Pancreas (tissue), 10 donors: ENCODE measurements at regions not wholly inside any gene's neighbourhood (a gene's known extent, or its start where the extent isn't known, plus 50 kb on each side); places are given as distances from the start of the nearest gene placed in this dataset.

Experiments used
- ATAC-seq, 4 donors: fragments of 200-7000 bp; cut with Tn5 transposase; one replicate each; pipeline versions ENCODE4 v1.8.0 to v1.9.1; 2020; ENCODE audit warnings: mild to moderate bottlenecking in 4 of 4, moderate library complexity in 4 of 4
- DNase-seq, 6 donors: peaks; one replicate each; pipeline ENCODE4 v3.0.0-alpha.2; 2020
- FAIRE-seq: peaks from 2 replicates; lab custom pipeline; 2012; peaks lifted over from hg19 to GRCh38; lab: Jason Lieb, UNC
- H3K27ac ChIP-seq, 4 donors: fragments of 200-600 bp; sonication (generic); 1 replicate in 3 of 4; 2 replicates in 1 of 4; pipeline versions ENCODE4 v1.5.0 to v1.8.0; 2020
- H3K27me3 ChIP-seq, 4 donors: fragments of 200-600 bp; one replicate each; pipeline ENCODE4 v1.8.0; 2021
- H3K36me3 ChIP-seq, 3 donors: fragments of 200-600 bp; sonication (generic) in 1 of 3; one replicate each; pipeline versions ENCODE4 v1.5.0 to v1.8.0; 2020 to 2021
- H3K4me1 ChIP-seq, 3 donors: fragments of 200-600 bp; one replicate each; pipeline ENCODE4 v1.8.0; 2021
- H3K4me3 ChIP-seq, 4 donors: fragments of 200-600 bp; sonication (generic) in 2 of 4; one replicate each; pipeline versions ENCODE4 v1.5.0 to v1.8.0; 2020 to 2021
- H3K9me3 ChIP-seq, 4 donors: fragments of 200-600 bp; one replicate each; pipeline ENCODE4 v1.8.0; 2021
- CTCF ChIP-seq, 4 donors: fragments of 200-600 bp; sonication (generic) in 3 of 4; IDR thresholded peaks; one replicate each; pipeline versions ENCODE4 v1.5.0 to v1.8.0; 2021; ENCODE audit warnings: antibody characterized with exemption in 4 of 4
- WGBS, 2 donors: extraction: QIAGEN DNeasy Blood & Tissue Kit; methylation state at CpG; one replicate each; pipeline ENCODE4 v1.1.7; 2013; 5-methylcytosine and 5-hydroxymethylcytosine counted together
- intact Hi-C, 3 donors: fragments of 100-400 bp; cut with DNase I; formaldehyde crosslinking; loops; one replicate each; pipeline versions ENCODE4 v1.11.1 to v1.14.2; 2022
- donor health status: healthy with polysubstance abuse.
- donor health status: DM: no; HTN: no; CAD: no; lungs with moderate emphysema.
- donor health status: DM: no; HTN: no; CAD: no.
- donor health status: control.
- donor health status: control.
- donor health status: Bipolar disorder and iron deficiency.
- donor health status: DM: yes; HTN: yes; CAD: no.
- donor health status: DM: no; HTN: no; CAD: no.
- donor health status: DM: no; HTN: no; CAD: no.
- donor health status: DM: yes; HTN: yes; CAD: no.

DNA sequence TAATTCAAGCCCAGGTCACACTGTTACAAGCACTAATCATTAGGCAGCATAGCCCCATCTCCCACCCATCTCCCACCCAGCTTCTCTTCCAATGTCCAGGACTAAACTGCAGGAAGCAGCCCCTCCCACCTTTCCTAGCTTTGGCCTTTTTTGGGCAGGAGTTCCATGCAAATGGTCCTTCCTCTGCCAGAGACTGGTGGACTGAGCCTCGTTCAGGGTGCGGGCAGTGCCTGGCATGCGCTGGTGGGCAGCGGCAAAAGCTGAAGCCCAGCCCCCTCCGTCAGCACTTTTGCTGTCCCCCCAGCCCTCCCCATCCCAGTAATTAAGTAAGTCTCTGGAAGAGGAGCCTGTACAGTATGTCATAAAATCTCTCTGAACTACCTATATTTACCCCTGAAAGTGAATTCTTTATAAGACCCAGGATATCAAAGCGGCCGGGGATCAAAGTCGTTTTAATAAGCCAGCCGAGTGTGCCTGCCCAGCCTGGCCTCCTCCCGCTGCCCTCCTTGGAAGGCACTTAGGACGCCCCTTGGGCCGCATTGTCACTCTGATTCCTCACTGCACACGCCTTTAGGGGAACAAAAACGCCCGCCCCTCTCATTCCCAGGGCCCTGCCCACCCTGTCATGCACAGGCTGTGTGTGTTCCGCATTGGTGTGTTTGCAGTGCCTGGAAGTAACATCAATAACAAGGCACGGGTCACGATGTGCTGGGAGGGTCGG lies 109.9 kb downstream of the IRX5 start:
- H3K36me3 ChIP-seq = no peaks in the 10 kb centered on the region
- H3K4me1 ChIP-seq = no peaks in the 10 kb centered on the region
- WGBS, 2 donors = 65 to 69% methylated on average over 19 of the region's 19 CpGs
- no peaks in the 10 kb centered on the region for H3K27me3 ChIP-seq
- intact Hi-C loops = no loop called here
- no peak for TF ChIP-seq CTCF (IDR thresholded peaks at IDR 0.05)
- H3K9me3 ChIP-seq = no peaks in the 10 kb centered on the region
- H3K27ac ChIP-seq = no peak overlapping the region
- DNase-seq = no peak
- ATAC-seq = no peak
- FAIRE-seq = no peak
- H3K4me3 ChIP-seq = no peak overlapping the region

DNA sequence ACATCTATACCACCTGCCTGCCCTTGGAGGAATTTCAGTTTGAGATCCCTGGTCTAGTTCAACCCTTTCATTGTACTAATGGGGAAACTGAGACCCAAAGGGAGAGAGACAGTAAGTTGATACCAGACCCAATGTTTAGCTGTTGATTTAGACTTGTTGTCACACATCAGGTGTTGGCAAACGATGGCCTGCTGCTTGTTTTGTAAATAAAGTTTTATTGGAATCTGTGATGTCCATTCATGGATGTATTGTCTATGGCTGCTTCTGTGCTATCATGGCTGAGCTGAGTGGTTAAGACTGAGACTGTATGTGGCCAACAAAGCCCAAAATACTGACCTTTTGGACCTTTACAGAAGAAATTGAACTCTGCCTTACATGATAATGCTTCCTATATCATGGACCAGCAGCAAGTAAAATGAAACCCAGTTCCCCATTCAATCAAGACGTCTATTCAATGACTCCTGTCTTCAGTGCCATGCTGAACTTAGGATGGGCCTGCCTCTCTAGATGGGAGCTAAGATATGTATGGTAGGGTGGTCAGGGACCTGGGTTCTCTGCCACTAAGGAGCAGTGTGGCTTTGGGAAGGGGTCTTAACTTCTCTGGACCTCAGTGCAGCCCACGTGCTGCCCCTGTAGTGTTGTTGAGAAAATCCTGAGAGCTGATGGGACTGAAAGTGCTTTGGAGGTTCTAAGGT lies 111.0 kb downstream of the IRX5 start:
- FAIRE-seq (no peak), DNase-seq (no peak), ATAC-seq (no peak)
- Histone ChIP-seq H3K4me1 (no peaks in the 10 kb centered on the region), H3K27ac (no peak overlapping the region), H3K27me3 (no peaks in the 10 kb centered on the region), H3K36me3 (no peaks in the 10 kb centered on the region), H3K9me3 (no peaks in the 10 kb centered on the region), H3K4me3 (no peak overlapping the region)
- intact Hi-C loops = no loop called here
- TF ChIP-seq CTCF (IDR thresholded peaks at IDR 0.05) = no peak
- WGBS, 2 donors = 57 to 58% methylated on average over 3 of the region's 3 CpGs

- DNase-seq (no peak), FAIRE-seq (no peak), ATAC-seq (no peak)
- H3K27me3 ChIP-seq = no peaks in the 10 kb centered on the region
- WGBS, 2 donors = 85 to 87% methylated on average over 13 of the region's 13 CpGs
- no peak overlapping the region for H3K4me3 ChIP-seq
- H3K4me1 ChIP-seq = no peaks in the 10 kb centered on the region
- no peak for TF ChIP-seq CTCF (IDR thresholded peaks at IDR 0.05)
- H3K9me3 ChIP-seq = no peaks in the 10 kb centered on the region
- no peak overlapping the region for H3K27ac ChIP-seq
- intact Hi-C loops = no loop called here
- no peaks in the 10 kb centered on the region for H3K36me3 ChIP-seq
These were observed 112.1 kb downstream of the IRX5 start for GRCh38 chr16:55042556-55043432.

DNA sequence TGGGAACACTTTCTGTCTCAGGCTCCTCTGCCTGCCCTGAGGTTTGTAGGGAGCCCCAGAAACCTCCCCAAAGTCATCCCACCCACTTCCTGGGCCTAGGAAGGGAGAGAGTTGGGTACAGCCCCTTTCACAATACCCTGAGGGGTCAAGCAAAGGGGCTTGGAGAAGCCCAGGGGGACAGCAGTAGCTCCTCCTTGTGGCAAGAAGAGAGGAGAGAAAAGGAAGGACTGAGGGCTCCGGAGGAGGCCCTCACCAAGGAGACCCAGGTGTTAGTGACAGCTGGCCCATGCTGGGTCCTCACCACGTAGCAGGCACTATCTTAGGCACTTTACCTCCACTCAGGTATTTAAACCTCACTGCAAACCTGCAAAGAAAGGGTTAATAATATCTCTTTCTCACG lies 112.8 kb downstream of the IRX5 start:
- FAIRE-seq = no peak
- no peaks in the 10 kb centered on the region for H3K36me3 ChIP-seq
- no peak for ATAC-seq
- no peak overlapping the region for H3K27ac ChIP-seq
- no peaks in the 10 kb centered on the region for H3K4me1 ChIP-seq
- DNase-seq = no peak
- intact Hi-C loops = no loop called here
- no peak overlapping the region for H3K4me3 ChIP-seq
- no peak for TF ChIP-seq CTCF (IDR thresholded peaks at IDR 0.05)
- no peaks in the 10 kb centered on the region for H3K27me3 ChIP-seq
- no peaks in the 10 kb centered on the region for H3K9me3 ChIP-seq
- 43 to 57% methylated on average over 3 of the region's 3 CpGs for WGBS, 2 donors
